ENCODE measurements at regions not wholly inside any gene's neighbourhood (a gene's known extent, or its start where the extent isn't known, plus 50 kb on each side); places are given as distances from the start of the nearest gene placed in this dataset.

DNA sequence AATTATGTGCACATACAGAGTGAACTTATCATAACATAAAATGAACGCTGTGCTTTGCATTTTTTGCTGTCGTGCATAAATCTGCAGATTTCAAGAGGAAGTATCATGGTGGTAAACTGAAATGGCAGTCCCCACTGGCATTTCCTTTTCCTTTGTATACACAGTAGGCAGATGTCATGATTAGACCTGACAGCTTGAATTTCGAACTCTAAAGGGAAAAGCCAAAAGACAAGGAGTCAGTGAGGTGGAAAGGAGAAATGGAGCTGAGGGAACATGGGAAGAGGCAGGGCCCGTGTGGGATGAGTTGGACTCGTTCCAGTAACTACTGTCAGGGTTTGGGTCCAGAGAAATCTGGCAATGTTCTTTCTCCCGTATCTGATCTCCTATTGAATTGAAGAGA, 454.1 kb upstream of the SGCG start:
- TF ChIP-seq, protein P1, sequence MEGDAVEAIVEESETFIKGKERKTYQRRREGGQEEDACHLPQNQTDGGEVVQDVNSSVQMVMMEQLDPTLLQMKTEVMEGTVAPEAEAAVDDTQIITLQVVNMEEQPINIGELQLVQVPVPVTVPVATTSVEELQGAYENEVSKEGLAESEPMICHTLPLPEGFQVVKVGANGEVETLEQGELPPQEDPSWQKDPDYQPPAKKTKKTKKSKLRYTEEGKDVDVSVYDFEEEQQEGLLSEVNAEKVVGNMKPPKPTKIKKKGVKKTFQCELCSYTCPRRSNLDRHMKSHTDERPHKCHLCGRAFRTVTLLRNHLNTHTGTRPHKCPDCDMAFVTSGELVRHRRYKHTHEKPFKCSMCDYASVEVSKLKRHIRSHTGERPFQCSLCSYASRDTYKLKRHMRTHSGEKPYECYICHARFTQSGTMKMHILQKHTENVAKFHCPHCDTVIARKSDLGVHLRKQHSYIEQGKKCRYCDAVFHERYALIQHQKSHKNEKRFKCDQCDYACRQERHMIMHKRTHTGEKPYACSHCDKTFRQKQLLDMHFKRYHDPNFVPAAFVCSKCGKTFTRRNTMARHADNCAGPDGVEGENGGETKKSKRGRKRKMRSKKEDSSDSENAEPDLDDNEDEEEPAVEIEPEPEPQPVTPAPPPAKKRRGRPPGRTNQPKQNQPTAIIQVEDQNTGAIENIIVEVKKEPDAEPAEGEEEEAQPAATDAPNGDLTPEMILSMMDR (IDR thresholded peaks at IDR 0.05 in 4 of 5, conservative IDR thresholded peaks at IDR 0.05 in 1 of 5) = no peak
- no peak for TF ChIP-seq POLR2A (IDR thresholded peaks at IDR 0.05)

Measured in gastrocnemius medialis (tissue), 4 donors.